Loucy (cell line): ENCODE measurements at regions not wholly inside any gene's neighbourhood (a gene's known extent, or its start where the extent isn't known, plus 50 kb on each side); places are given as distances from the start of the nearest gene placed in this dataset.
"Not testable (repeated sequence)": the region's sequence is repeated elsewhere in the genome, so short reads cannot be mapped to it uniquely, and the experiment has no call there.

Experiments
- H2AFZ ChIP-seq: fragments of 200-600 bp; sonication (generic); 2 replicates; pipeline ENCODE4 v1.6.0; 2016; ENCODE audit warnings: antibody characterized with exemption, mild to moderate bottlenecking, low read length, moderate library complexity
- H3F3A ChIP-seq: fragments of 200-600 bp; 2 replicates; pipeline ENCODE4 v1.6.0; 2016; ENCODE audit warnings: antibody characterized with exemption, low read depth, mild to moderate bottlenecking
- H3K27me3 ChIP-seq: fragments of 200-600 bp; sonication (generic); 2 replicates; pipeline ENCODE4 v1.6.1; 2014; ENCODE audit warnings: low read length, mild to moderate bottlenecking; ENCODE audit not compliant: insufficient read depth, poor library complexity, severe bottlenecking
- H3K36me3 ChIP-seq: fragments of 200-600 bp; sonication (generic); 2 replicates; pipeline ENCODE4 v1.6.1; 2016; ENCODE audit warnings: low read length; ENCODE audit not compliant: insufficient read depth
- H3K4me1 ChIP-seq: fragments of 200-600 bp; sonication (generic); 2 replicates; pipeline ENCODE4 v1.5.1; 2014; ENCODE audit warnings: low read length, mild to moderate bottlenecking; ENCODE audit not compliant: insufficient read depth, poor library complexity, severe bottlenecking
- H3K4me2 ChIP-seq: fragments of 200-600 bp; sonication (generic); 2 replicates; pipeline ENCODE4 v1.6.0; 2014; ENCODE audit warnings: antibody characterized with exemption, low read length, low read depth, mild to moderate bottlenecking; ENCODE audit not compliant: poor library complexity, severe bottlenecking
- H3K4me3 ChIP-seq: fragments of 200-600 bp; sonication (generic); 2 replicates; pipeline ENCODE4 v1.5.1; 2014; ENCODE audit warnings: low read length, mild to moderate bottlenecking, mixed read lengths; ENCODE audit not compliant: poor library complexity, severe bottlenecking
- H3K79me2 ChIP-seq: fragments of 200-600 bp; sonication (generic); 2 replicates; pipeline ENCODE4 v1.6.1; 2014; ENCODE audit warnings: low read length; ENCODE audit not compliant: insufficient read depth
- H3K9ac ChIP-seq: fragments of 200-600 bp; sonication (generic); 2 replicates; pipeline ENCODE4 v1.6.0; 2014; ENCODE audit warnings: mild to moderate bottlenecking, low read depth, low read length, moderate library complexity; ENCODE audit not compliant: poor library complexity, severe bottlenecking
- H3K9me2 ChIP-seq: fragments of 200-600 bp; sonication (generic); replicated peaks from 2 replicates; pipeline ENCODE4 v1.6.1; 2016; ENCODE audit warnings: low read depth, low read length, mixed read lengths
- H3K9me3 ChIP-seq: fragments of 200-600 bp; sonication (generic); 2 replicates; pipeline ENCODE4 v1.6.1; 2014; ENCODE audit warnings: mild to moderate bottlenecking, antibody characterized with exemption, low read length, low read depth; ENCODE audit not compliant: insufficient read depth
- H4K20me1 ChIP-seq: fragments of 200-600 bp; sonication (generic); 2 replicates; pipeline ENCODE4 v1.6.0; 2014; ENCODE audit warnings: antibody characterized with exemption, low read length, mild to moderate bottlenecking; ENCODE audit not compliant: insufficient read depth, poor library complexity, severe bottlenecking
- CTCF ChIP-seq: fragments of 200-600 bp; sonication (generic); conservative IDR thresholded peaks from 2 replicates; pipeline ENCODE4 v1.5.1; 2014; ENCODE audit warnings: mild to moderate bottlenecking, antibody characterized with exemption, low read length
- EZH2phosphoT487 ChIP-seq: fragments of 200-600 bp; IDR thresholded peaks from 2 replicates; pipeline ENCODE4 v1.6.1; 2018; ENCODE audit warnings: antibody characterized with exemption, mild to moderate bottlenecking, moderate library complexity, borderline replicate concordance

- H3K9me2 ChIP-seq: no peaks in the 10 kb centered on the region
- no peaks in the 10 kb centered on the region for H3K27me3 ChIP-seq
- no peaks in the 10 kb centered on the region for H3K36me3 ChIP-seq
- no peaks in the 10 kb centered on the region for H3F3A ChIP-seq
- TF ChIP-seq CTCF: no peak
- TF ChIP-seq EZH2phosphoT487: no peak
- H3K9me3 ChIP-seq: 0 out of 2 replicates have a peak, but pooled peaks cover 20% of the 10 kb centered on the region
- H3K9ac ChIP-seq: no peak overlapping the region
- H2AFZ ChIP-seq: no peak overlapping the region
- no peaks in the 10 kb centered on the region for H3K4me1 ChIP-seq
- no peak overlapping the region for H3K4me3 ChIP-seq
- no peaks in the 10 kb centered on the region for H4K20me1 ChIP-seq
- no peaks in the 10 kb centered on the region for H3K79me2 ChIP-seq
- H3K4me2 ChIP-seq: no peak overlapping the region
These were observed 63.9 kb upstream of the ACTRT2 start for GRCh38 chr1:2957329-2957728.

GRCh38 chr1:2959881-2960280, 61.4 kb upstream of the ACTRT2 start:
- not testable (repeated sequence) for H3K27me3 ChIP-seq, H3K4me1 ChIP-seq, H3K4me2 ChIP-seq, H3K4me3 ChIP-seq, H3K9me2 ChIP-seq, H3K9ac ChIP-seq, H3K79me2 ChIP-seq, H4K20me1 ChIP-seq, H2AFZ ChIP-seq, H3K36me3 ChIP-seq, H3F3A ChIP-seq
- H3K9me3 ChIP-seq: 0 out of 2 replicates have a peak, but pooled peaks cover 13% of the 10 kb centered on the region

GRCh38 chr1:2961081-2961480, 60.2 kb upstream of the ACTRT2 start:
- no peak overlapping the region for H3K4me2 ChIP-seq
- no peaks in the 10 kb centered on the region for H3K79me2 ChIP-seq
- H3K27me3 ChIP-seq: no peaks in the 10 kb centered on the region
- H3F3A ChIP-seq: no peaks in the 10 kb centered on the region
- no peak overlapping the region for H2AFZ ChIP-seq
- H3K9ac ChIP-seq: no peak overlapping the region
- no peaks in the 10 kb centered on the region for H3K36me3 ChIP-seq
- H3K4me3 ChIP-seq: no peak overlapping the region
- TF ChIP-seq CTCF: no peak
- TF ChIP-seq EZH2phosphoT487: no peak
- H3K9me3 ChIP-seq: peaks cover 9% of the 10 kb centered on the region; the same call in 1 of the 2 replicates
- no peaks in the 10 kb centered on the region for H3K4me1 ChIP-seq
- H3K9me2 ChIP-seq: no peaks in the 10 kb centered on the region
- no peaks in the 10 kb centered on the region for H4K20me1 ChIP-seq

GRCh38 chr1:2961661-2962060, 59.6 kb upstream of the ACTRT2 start:
- Histone ChIP-seq H3F3A (no peaks in the 10 kb centered on the region), H3K4me3 (no peak overlapping the region), H3K9me3 (peaks cover 7% of the 10 kb centered on the region; the same call in 1 of the 2 replicates), H3K9me2 (no peaks in the 10 kb centered on the region), H3K9ac (no peak overlapping the region), H3K4me1 (no peaks in the 10 kb centered on the region), H3K36me3 (no peaks in the 10 kb centered on the region), H3K27me3 (no peaks in the 10 kb centered on the region), H4K20me1 (no peaks in the 10 kb centered on the region), H3K79me2 (no peaks in the 10 kb centered on the region), H2AFZ (no peak overlapping the region), H3K4me2 (no peak overlapping the region)
- TF ChIP-seq EZH2phosphoT487: no peak
